Mucosa of gallbladder (tissue), 1 donor: ENCODE measurements at regions not wholly inside any gene's neighbourhood (a gene's known extent, or its start where the extent isn't known, plus 50 kb on each side); places are given as distances from the start of the nearest gene placed in this dataset.
"Not testable (repeated sequence)": the region's sequence is repeated elsewhere in the genome, so short reads cannot be mapped to it uniquely, and the experiment has no call there.

Experiments used
- DNase-seq: peaks from one replicate; pipeline ENCODE4 v3.0.0-alpha.2; 2020; ENCODE audit warnings: low spot score
- donor health status: DM: no; HTN: no; CAD: no.

- no peak for DNase-seq
These were observed 504.1 kb downstream of the RPL10L start for GRCh38 chr14:46147452-46147851.

GRCh38 chr14:46147024-46147423, 504.6 kb downstream of the RPL10L start:
- DNase-seq: no peak

GRCh38 chr14:46140445-46140844, 511.1 kb downstream of the RPL10L start:
- DNase-seq: no peak

- DNase-seq: no peak
These were observed 511.9 kb downstream of the RPL10L start for GRCh38 chr14:46139649-46140048.

- no peak for DNase-seq
These were observed 513.8 kb downstream of the RPL10L start for GRCh38 chr14:46137786-46138185.

GRCh38 chr14:46136456-46136855, 515.1 kb downstream of the RPL10L start:
- no peak for DNase-seq

- DNase-seq: no peak
These were observed 543.4 kb downstream of the RPL10L start for GRCh38 chr14:46108228-46108627.

GRCh38 chr14:46100901-46101300, 550.7 kb downstream of the RPL10L start:
- DNase-seq: not testable (repeated sequence)

GRCh38 chr14:46091819-46092218, 559.8 kb downstream of the RPL10L start:
- no peak for DNase-seq

GRCh38 chr14:46087604-46088003, 564.0 kb downstream of the RPL10L start:
- DNase-seq: no peak

- no peak for DNase-seq
These were observed 577.5 kb downstream of the RPL10L start for GRCh38 chr14:46074061-46074460.

GRCh38 chr14:46063872-46064271, 587.7 kb downstream of the RPL10L start:
- DNase-seq: no peak

GRCh38 chr14:46058964-46059563, 592.5 kb downstream of the RPL10L start:
- no peak for DNase-seq

GRCh38 chr14:46057799-46058198, 593.8 kb downstream of the RPL10L start:
- no peak for DNase-seq

- DNase-seq: no peak
These were observed 597.1 kb downstream of the RPL10L start for GRCh38 chr14:46054526-46054925.

GRCh38 chr14:46053221-46053620, 598.4 kb downstream of the RPL10L start:
- no peak for DNase-seq

GRCh38 chr14:46051796-46052195, 599.8 kb downstream of the RPL10L start:
- DNase-seq: no peak

GRCh38 chr14:46048127-46048526, 603.5 kb downstream of the RPL10L start:
- DNase-seq: peak; percentile 10

GRCh38 chr14:46036099-46036498, 615.5 kb downstream of the RPL10L start:
- DNase-seq: no peak

GRCh38 chr14:46034305-46034704, 617.3 kb downstream of the RPL10L start:
- no peak for DNase-seq

GRCh38 chr14:46018846-46019420, 632.6 kb downstream of the RPL10L start:
- no peak for DNase-seq

GRCh38 chr14:46008348-46008747, 643.2 kb downstream of the RPL10L start:
- no peak for DNase-seq

- DNase-seq: no peak
These were observed 653.0 kb downstream of the RPL10L start for GRCh38 chr14:45998554-45998953.

- DNase-seq: no peak
These were observed 661.3 kb downstream of the RPL10L start for GRCh38 chr14:45990252-45990651.
